NCI-H345 treated with DMSO at 0.1 percent for 48 hours (cell line): ENCODE measurements at regions not wholly inside any gene's neighbourhood (a gene's known extent, or its start where the extent isn't known, plus 50 kb on each side); places are given as distances from the start of the nearest gene placed in this dataset.
"Not testable (repeated sequence)": the region's sequence is repeated elsewhere in the genome, so short reads cannot be mapped to it uniquely, and the experiment has no call there.

ENCODE experiments used
- DNase-seq: peaks from one replicate; lab custom pipeline; 2025; ENCODE audit not compliant: unreplicated experiment; lab: John Stamatoyannopoulos, UW

DNA sequence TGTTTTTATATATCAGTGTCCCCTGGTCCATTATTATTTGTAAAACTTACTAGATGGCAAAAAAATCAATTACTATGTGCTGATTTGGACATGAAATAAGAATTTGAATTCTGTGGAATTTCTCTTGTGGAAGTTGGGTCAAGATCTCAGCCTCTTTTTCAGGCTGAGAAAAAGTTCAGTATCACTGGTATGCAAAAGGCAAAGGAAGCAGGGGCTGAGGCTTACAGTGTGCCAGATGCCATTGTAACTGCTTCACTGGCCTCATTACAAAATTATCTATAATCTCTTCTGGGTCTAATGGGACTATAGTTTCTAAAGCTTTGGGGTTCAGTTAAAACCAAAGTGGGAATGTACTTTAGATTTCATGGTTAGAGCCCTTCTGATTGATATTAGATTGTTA is 125.9 kb upstream of the SLC7A14 start:
- DNase-seq, result no peak

DNA sequence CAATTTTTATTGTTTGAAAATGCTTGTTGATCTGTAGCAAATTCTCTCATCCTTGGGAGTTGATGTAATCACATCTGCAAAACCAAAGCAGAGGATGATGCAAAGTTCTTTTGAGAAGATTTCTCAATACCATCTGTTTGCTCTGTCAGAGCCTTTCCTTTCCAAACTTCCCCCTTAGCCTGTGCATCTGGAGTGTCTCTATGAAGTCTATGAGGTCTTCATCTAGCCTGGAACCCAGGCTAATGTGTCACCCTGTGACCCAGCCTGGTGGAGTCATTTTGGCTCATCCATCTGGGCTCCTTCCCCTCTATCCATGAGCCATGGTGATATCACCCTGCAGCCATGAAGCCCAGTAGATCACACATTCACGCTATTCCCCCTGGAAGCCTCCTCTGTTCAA is 123.2 kb upstream of the SLC7A14 start:
- no peak for DNase-seq

DNA sequence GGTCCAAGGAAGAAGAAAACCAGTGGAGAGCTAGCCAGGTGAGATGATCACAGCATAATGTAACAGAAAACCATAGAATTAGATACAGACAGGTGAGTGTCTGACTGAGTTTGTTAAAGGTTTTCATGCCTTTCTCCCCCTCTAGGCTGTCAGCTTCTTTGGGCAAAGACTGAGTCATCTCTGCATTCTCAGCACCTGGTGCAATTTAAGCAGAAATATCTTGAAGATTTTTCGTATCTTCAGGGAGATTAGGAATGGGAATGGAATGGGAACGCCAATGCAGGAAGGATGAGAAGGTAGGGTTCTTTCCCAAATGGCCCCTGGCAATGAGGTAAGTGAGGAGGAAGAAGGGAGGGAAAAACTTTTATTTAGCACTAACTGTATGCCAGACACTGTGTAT is 122.0 kb upstream of the SLC7A14 start:
- DNase-seq, result no peak

DNA sequence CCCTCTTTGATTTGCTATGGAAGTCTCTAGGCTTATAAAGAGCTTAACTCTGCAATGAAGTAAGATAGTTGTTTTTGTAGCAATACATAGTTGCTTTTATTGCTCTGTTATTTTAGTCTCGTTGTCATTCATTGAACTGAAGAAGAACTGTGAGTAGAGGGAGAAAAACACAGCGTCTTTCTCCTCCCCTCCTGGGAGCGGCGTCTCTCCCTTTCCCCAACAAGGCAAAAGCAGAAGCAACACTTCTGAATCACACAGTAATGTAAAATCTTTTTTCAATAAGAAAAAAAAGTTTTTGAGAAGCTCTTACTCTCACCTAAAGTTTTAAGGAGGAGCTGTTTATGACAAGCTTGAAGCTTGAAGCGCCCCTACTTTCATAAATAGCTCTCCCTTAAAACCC is 119.3 kb upstream of the SLC7A14 start:
- no peak for DNase-seq

DNA sequence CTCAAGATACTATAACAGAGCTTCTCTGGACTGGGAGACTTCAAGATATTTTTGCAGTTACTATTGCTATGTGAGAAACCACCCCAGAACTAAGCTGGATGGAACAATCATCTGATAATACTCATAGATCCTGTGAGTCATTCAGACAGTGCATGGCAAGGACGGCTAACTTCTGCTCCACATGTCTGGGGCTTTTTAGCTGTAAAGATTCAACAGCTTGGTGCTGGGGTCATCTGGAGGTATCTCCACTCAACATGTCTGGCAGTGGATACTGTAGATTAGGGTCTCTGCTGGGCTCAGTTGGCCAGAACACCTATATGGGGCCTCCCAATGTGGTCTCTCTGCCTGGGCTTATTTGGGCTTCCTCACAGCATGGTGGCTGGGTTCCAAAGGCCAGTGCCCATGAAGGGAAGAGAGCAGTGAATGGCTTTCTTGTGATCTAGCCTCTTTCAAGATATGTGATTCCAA is 117.3 kb upstream of the SLC7A14 start:
- DNase-seq, result no peak

DNA sequence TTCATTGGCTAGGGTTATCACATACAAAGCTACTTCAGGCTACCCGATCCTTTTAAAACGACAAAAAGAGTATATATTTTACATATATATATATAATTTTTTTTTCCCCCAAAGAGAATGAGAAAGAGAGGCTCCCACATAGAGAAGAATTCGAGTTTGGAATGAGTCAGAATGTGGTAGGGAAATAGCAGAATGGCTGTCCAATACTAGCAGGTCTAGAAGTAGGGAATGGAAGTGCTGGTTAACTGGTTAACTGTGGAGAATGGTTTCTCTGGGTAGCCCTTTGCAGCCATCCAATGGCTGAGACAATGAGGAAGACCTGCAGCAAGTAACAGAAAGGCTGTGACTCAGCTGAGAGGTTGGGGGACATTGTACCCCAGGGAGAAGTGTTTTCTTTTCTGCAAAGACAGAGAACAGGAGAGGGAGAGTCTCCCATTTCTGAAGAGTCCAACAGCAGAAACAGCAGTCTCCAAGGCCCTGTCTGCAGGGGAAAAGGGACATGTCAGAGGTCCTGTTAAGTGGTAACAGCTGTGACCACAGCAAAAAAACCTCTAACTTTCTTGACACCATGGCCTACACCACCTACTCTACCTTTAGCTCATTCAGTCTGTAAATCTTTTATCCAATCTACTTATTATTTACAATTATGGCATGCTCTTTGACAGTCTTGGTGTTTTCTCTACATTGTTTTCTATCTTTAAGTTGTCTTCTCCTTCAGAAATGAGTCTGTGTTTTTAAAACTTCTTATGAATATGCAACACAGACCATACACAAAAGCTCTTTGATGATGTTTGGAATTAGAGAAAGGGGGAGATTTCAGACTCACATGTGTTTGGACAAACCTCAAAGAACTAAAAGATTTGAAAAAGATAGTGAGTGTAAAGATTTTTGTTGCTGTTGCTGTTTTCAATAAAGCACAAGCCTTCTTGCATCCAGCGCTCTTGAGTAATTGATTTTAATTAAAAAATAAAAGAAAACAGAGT is 116.1 kb upstream of the SLC7A14 start:
- DNase-seq, result no peak

DNA sequence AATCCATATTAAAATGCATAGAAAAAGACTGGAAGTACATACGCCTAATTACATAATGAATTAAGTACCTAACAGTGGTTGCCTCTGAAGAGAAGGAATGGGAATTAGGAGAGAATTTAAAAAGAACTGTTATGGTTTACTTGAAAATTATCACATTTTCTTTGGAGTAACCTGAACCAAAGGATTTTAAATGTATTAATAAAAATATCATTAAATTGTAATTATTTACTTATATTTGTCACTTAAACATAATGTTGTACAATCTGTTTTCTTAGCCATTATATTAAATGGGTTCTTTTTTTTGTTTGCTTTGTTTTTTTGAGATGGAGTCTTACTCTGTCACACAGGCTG is 114.2 kb upstream of the SLC7A14 start:
- DNase-seq, result no peak

DNA sequence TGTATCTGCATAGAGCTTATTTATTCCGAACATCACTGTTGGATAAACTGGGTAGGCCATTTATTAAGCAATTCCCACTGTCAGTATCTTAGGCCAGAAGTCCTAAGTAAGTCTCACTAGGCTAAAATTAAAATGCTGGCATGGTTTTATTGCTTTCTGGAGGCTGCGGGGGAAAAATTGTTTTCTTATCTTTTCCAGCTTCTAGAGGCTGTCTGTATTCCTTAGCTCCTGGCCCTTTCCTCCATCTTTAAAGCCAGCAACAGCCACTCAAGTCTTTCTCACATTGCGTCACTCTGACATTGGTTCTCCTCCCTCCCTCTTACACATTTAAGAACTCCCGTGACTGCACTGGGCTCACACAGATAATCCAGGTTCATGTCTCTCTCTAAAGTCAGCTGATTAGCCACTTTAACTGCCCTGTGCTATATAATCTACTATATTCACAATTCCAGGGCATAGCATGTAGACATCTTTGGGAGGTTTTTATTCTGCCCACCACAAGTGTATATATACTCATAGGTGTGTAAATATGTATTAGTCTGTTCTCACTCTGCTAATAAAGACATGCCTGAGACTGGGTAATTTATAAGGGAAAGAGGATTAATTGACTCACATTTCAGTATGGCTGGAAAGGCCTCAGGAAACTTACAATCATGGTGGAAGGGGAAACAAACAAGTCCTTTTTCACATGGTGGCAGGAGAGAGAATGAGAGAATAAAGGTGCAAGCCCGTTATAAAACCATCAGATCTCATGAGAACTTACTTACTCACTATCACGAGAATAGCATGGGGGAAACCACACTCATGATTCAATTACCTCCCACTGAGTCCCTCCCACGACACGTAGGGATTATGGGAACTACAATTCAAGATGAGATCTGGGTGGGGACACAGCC is 113.5 kb upstream of the SLC7A14 start:
- DNase-seq, result no peak

DNA sequence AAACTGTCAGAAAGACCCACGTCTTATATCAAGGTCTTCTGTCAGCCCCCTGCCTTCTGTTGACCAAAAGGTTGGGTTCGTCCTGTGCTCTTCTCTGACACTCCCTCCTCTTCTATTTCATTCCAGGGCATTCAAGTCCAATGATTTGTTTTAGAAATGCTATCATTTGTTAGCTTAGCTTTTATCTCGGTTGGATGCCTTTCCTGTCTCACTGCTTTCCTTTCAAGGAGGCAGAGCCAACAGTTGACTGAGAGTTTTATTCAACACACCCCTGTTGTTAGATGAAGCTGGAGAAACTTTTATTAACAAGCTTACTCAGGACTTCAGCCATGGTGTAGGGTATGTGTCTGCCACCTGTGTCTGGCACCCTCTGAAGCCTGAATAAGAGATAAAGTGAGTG is 112.0 kb upstream of the SLC7A14 start:
- DNase-seq, result peak; percentile 92

DNA sequence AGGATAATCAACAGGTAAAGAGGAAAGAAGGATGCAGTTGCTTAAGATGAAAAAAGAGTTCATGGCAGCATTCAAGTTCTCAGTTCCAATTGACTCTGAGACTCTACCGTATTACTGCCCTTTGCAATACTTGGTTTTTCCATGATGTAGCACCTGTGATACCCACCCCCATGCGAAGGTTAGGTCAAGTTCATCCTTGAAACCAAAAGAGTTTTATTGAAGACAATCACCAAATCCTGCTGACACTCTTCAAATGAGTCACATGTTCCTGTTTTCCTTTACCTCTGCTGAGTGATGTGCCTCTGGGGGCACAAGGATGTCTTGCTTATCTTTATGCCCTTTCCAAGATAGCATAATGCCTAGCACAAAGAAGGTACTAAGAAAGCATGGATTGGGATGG is 111.3 kb upstream of the SLC7A14 start:
- DNase-seq, result no peak

DNA sequence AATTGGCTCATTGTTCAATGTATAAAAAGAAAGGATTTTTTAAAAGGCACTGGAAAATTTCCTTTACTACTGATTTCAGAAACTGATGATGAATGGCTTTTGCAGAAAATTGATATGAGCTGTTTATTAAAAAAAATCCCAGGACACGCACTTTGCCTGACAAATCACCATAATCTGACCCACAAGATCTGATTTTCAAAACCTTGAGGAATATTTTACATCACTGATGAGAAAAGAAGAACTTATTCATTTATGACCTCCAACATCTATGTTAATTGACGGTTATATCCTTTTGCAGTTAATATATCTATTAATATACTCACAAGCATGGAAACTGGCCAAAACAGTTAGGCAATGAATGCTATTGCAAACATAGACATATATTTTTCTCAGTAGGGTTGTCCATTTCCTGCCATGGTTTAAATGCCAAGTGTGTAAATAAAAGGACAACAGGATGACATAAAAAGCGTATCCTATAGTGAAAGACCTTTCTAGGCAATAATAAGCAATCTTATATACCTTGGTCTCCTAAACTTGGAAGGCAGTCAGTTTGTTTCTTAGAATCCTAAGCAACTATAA is 109.7 kb upstream of the SLC7A14 start:
- DNase-seq, result peak; percentile 4

DNA sequence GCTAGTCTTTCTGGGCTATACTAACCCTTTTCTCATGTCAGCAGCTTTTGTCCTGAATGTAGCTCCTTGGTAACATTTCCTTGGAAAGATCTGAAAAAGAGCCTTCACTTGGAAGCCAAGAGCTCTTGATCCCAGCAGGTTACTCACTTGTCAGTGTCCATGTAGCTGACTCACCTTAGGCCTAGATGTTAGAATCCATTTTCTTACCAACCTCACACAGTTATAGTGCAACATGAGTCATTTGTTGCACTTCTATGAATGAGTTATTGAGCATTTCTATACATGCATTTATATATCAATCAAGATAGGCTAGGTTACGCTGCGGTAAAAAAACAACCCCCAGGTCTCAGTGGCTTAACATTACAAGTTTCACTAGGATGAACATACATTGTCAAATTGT is 106.8 kb upstream of the SLC7A14 start:
- DNase-seq, result no peak

DNA sequence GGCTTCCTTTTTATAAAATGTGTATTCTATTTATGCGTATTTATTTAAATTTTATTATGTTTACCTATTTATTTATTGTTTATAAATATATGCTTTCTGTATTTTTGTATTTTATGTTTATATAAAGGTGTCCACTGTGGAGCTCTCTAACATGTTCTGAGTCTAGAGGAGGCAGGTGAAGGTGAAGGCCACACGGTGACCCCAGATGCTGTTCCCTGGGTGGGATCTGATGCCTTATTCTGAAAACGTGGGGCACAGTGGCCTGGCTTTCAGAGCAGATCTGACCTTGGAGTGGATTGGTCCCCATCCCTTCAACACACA is 104.7 kb upstream of the SLC7A14 start:
- DNase-seq, result no peak

DNA sequence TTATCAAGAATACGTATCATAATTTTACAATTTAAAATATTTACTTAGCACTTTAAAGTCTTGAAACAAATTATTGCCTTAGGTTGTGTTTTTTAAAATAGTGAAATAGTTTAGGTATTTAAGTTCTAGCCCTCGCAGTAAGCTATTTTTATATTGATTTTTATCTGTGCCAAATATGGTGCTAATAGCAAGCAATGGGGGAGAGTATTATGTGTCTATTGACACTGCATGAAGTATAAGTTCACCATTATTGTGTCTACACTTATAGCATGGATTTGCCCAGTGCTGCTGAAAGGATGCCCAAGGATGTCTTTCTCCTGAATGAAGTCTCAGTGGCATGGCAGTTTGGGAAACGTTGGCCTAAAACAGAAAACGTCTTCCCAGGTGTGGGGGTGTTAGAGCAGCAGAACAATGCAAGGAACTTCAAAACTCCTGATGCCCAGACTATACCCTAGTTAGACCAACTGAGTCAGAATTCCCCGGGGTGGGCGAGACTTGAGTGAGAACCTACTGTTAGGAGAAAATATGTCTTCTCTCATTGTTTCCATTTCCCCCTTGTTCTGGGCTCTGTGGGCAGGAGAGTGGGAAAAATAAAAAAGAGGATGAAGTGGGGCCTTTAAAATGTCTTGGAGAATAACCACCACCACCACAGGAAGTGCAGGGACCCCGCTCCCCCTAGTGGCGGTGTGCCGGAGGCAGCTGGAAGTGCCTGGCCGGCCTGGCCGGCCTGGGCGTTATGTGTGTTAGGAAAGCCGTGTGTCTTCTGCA is 104.2 kb upstream of the SLC7A14 start:
- no peak for DNase-seq

DNA sequence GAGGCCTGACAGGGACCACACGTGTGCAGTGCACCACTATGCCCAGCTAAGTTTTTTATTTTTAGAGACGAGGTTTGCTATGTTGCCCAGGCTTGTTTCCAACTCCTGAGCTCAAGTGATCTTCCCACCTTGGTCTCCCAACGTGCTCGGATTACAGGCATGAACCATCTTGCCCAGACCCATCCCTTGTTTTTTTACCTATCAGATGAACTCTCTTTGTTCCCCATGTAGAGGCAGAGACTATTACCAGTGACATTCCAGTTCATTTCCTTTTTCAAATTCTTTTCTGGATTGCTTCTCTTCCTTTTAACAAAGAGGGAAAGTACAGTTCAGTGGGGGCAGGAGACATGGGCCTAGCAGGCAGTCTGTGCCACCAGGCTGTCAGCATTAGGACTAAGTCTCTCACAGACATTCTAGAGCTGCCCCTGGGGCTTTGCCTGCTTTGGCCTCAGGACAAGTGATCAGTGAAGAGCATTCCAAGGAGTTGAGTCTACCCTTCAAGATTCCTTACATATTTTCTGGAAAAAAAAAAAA is 103.5 kb upstream of the SLC7A14 start:
- DNase-seq, result peak; percentile 28

DNA sequence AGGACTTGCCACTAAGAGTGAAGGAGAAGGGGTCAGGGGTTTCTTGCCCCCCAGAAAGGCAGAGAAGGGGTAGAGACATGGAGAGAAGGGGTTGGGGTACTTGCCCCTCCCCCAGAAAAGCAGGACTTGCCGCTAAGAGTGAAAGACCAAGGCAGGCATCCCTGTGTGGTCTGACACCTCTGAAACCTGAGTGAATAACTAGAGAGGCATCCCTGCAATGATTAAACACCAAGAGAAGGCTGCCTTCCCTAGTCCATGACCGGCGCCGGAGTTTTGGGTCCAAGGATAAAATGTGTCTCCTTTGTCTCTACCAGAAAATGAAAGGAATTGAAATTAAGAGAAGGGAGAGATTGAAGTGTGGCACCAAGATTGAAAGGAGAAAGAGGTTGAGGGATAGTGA is 102.3 kb upstream of the SLC7A14 start:
- not testable (repeated sequence) for DNase-seq

DNA sequence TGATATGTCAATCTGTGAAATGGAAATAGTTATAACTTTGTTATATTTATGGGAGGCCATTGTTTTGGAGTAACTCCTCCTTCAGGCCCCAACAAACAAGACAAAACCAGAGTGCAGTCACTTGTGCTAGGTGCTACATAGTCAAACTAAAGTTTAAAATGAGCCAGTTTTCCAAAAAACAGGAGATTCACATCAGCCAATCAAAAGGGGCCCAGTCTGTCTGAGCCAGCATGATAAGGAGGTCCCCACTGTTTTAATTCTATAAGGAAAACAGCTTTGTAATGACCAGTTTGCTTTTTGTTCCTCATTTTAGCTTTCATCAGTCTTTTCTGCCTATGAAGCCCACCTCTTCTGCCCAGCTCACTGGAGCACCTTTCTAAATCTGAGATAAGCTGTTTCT is 94.7 kb upstream of the SLC7A14 start:
- DNase-seq, result no peak

DNA sequence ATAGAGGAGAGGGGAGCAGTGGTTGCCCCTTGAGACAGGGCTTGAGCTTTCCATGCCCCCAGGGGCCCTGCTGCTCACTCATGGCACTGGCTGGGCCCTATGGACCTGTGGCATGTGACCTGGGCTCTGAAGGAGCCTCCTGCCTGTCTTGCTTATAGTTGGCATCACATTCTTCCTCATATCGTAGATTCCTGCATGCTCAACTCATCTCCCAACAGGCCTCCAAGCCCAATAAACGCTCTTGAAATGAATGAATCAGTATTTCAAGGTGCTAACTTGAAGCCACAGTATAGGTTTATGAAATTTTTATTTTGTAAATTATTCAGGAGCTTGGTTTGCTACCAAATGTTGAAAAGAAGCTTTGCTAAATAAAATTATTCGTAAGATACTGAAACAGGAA is 93.3 kb upstream of the SLC7A14 start:
- no peak for DNase-seq

DNA sequence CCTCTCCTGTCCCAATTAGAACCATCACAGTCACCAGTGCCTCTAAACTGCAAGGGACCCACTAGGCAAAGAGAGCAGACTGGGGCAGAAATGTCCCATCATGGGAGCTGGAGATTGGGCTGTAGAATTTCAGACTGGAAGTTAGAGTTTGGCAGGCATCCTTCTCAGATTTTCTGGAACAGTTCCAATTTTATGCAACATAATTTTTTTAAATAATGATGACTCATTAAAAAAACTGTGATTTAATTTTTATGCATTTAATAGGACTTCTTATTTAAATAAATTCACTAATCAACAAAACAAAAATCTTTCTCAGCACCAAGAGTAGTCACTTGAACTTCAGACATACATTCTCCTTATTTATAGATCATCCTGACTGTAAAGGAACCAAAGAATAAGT is 84.6 kb upstream of the SLC7A14 start:
- no peak for DNase-seq

DNA sequence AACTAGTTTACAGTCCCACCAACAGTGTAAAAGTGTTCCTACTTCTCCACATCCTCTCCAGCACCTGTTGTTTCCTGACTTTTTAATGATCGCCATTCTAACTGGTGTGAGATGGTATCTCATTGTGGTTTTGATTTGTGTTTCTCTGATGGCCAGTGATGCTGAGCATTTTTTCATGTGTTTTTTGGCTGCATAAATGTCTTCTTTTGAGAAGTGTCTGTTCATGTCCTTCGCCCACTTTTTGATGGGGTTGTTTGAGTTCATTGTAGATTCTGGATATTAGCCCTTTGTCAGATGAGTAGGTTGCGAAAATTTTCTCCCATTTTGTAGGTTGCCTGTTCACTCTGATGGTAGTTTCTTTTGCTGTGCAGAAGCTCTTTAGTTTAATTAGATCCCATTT is 77.1 kb upstream of the SLC7A14 start:
- DNase-seq, result not testable (repeated sequence)

DNA sequence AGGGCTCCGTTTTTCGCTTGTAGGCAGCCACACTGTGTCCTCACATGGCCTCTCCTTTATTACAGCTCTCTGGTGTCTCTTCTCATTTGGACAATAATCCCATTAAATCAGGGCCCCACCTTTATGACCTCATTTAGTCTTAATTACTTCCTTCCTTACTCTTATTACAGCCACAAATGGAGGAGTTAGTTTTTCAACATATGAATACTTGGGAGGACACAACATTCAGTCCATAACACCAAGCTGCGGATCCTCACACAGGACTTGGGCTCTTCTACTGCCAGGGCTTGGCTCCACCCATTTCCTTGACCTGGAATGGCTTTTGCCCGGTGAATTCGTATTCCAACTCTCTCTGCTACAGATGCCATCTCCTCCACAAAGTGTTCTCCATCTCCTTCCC is 74.3 kb upstream of the SLC7A14 start:
- DNase-seq, result no peak
